CD4-positive, CD25-positive, alpha-beta regulatory T cell (primary cell): ENCODE measurements at regions not wholly inside any gene's neighbourhood (a gene's known extent, or its start where the extent isn't known, plus 50 kb on each side); places are given as distances from the start of the nearest gene placed in this dataset.

Experiments used
- ATAC-seq, 2 donors: fragments of 150-1000 bp; cut with Tn5 transposase; one replicate each; pipeline ENCODE4 v1.10.0; 2021; ENCODE audit warnings: low read depth in 2 of 2, moderate number of reproducible peaks in 2 of 2, moderate library complexity in 1 of 2
- DNase-seq, 3 donors: peaks; one replicate each; pipeline versions ENCODE4 v3.0.0 to v3.0.0-alpha.2; 2012 to 2022; ENCODE audit warnings: mixed read lengths in 1 of 3
- H3K27ac ChIP-seq: one replicate; pipeline ENCODE4 v1.7.0; 2013; ENCODE audit warnings: mild to moderate bottlenecking, low read length; ENCODE audit not compliant: insufficient read depth, poor library complexity, severe bottlenecking
- H3K27me3 ChIP-seq: one replicate; pipeline ENCODE4 v1.7.0; 2013; ENCODE audit warnings: low read length; ENCODE audit not compliant: control insufficient read depth, insufficient read depth
- H3K36me3 ChIP-seq: one replicate; pipeline ENCODE4 v1.7.0; 2013; ENCODE audit warnings: mild to moderate bottlenecking, low read length, moderate library complexity; ENCODE audit not compliant: control insufficient read depth, insufficient read depth
- H3K4me1 ChIP-seq: 2 replicates; pipeline ENCODE4 v1.7.0; 2013; ENCODE audit warnings: mild to moderate bottlenecking, low read length; ENCODE audit not compliant: insufficient read depth, control insufficient read depth, poor library complexity, severe bottlenecking
- H3K4me3 ChIP-seq: one replicate; pipeline ENCODE4 v1.7.0; 2013; ENCODE audit warnings: low read depth, mild to moderate bottlenecking, low read length, moderate library complexity
- H3K9me3 ChIP-seq, 2 experiments: 1 replicate in 1 of 2; 2 replicates in 1 of 2; pipeline ENCODE4 v1.7.0; 2013; ENCODE audit warnings: low read length in 2 of 2, mild to moderate bottlenecking in 1 of 2, moderate library complexity in 1 of 2; ENCODE audit not compliant: control insufficient read depth in 2 of 2
- H3K27ac Mint-ChIP-seq, 3 donors: one replicate each; pipeline ENCODE4 v1.8.0; 2020 to 2022; ENCODE audit warnings: mild to moderate bottlenecking in 3 of 3, mixed read lengths in 3 of 3, moderate library complexity in 2 of 3
- H3K27me3 Mint-ChIP-seq: one replicate; pipeline ENCODE4 v1.8.0; 2022; ENCODE audit warnings: mild to moderate bottlenecking, mixed read lengths
- H3K36me3 Mint-ChIP-seq: one replicate; pipeline ENCODE4 v1.8.0; 2020; ENCODE audit warnings: mixed read lengths
- H3K4me1 Mint-ChIP-seq, 4 donors: one replicate each; pipeline ENCODE4 v1.8.0; 2020 to 2022; ENCODE audit warnings: mixed read lengths in 4 of 4, mild to moderate bottlenecking in 1 of 4
- H3K4me3 Mint-ChIP-seq, 4 donors: one replicate each; pipeline ENCODE4 v1.8.0; 2020 to 2022; ENCODE audit warnings: mild to moderate bottlenecking in 4 of 4, mixed read lengths in 4 of 4, moderate library complexity in 3 of 4
- H3K9me3 Mint-ChIP-seq, 7 donors: one replicate each; pipeline ENCODE4 v1.8.0; 2020 to 2022; ENCODE audit warnings: mixed read lengths in 7 of 7, mild to moderate bottlenecking in 3 of 7, moderate library complexity in 2 of 7

- no peak overlapping the region for H3K27ac ChIP-seq
- ATAC-seq, result no peak
Measured at GRCh38 chr3:76834657-76835056, 205.2 kb upstream of the ROBO2 start.

GRCh38 chr3:76841747-76842146 lies 198.2 kb upstream of the ROBO2 start:
- Mint-ChIP-seq H3K27ac (no peak overlapping the region), H3K4me3 (no peak overlapping the region), H3K27me3 (no peaks in the 10 kb centered on the region), H3K4me1 (no peaks in the 10 kb centered on the region), H3K36me3 (no peaks in the 10 kb centered on the region), H3K9me3 (peaks cover 2 to 13% (median 7%) of the 10 kb centered on the region in 7 donors)
- no peak for DNase-seq
- H3K9me3 ChIP-seq, result no peaks in the 10 kb centered on the region
- ATAC-seq, result no peak
- no peak overlapping the region for H3K27ac ChIP-seq
- H3K4me3 ChIP-seq, result no peak overlapping the region
- H3K36me3 ChIP-seq, result no peaks in the 10 kb centered on the region
- H3K4me1 ChIP-seq, result no peaks in the 10 kb centered on the region
- no peaks in the 10 kb centered on the region for H3K27me3 ChIP-seq

More at GRCh38 chr3:76834657-76835056, 205.2 kb upstream of the ROBO2 start:
- H3K27me3 Mint-ChIP-seq, result no peaks in the 10 kb centered on the region
- no peaks in the 10 kb centered on the region for H3K27me3 ChIP-seq
- no peaks in the 10 kb centered on the region for H3K4me1 ChIP-seq
- H3K4me3 Mint-ChIP-seq, result no peak overlapping the region
- DNase-seq, result no peak
- no peaks in the 10 kb centered on the region for H3K36me3 Mint-ChIP-seq
- no peaks in the 10 kb centered on the region for H3K4me1 Mint-ChIP-seq
- no peak overlapping the region for H3K27ac Mint-ChIP-seq
- H3K4me3 ChIP-seq, result no peak overlapping the region
- no peaks in the 10 kb centered on the region for H3K9me3 ChIP-seq
- peaks cover 2 to 31% (median 10%) of the 10 kb centered on the region in 7 donors for H3K9me3 Mint-ChIP-seq
- no peaks in the 10 kb centered on the region for H3K36me3 ChIP-seq

GRCh38 chr3:76842216-76842615 lies 197.7 kb upstream of the ROBO2 start:
- peaks cover 2 to 13% (median 7%) of the 10 kb centered on the region in 7 donors for H3K9me3 Mint-ChIP-seq
- no peaks in the 10 kb centered on the region for H3K36me3 Mint-ChIP-seq
- no peaks in the 10 kb centered on the region for H3K36me3 ChIP-seq
- no peaks in the 10 kb centered on the region for H3K27me3 ChIP-seq
- H3K27ac ChIP-seq, result no peak overlapping the region
- DNase-seq (no peak), ATAC-seq (no peak)
- no peaks in the 10 kb centered on the region for H3K27me3 Mint-ChIP-seq
- no peaks in the 10 kb centered on the region for H3K4me1 ChIP-seq
- no peak overlapping the region for H3K4me3 ChIP-seq
- H3K4me1 Mint-ChIP-seq, result no peaks in the 10 kb centered on the region
- peaks cover 0 to 2% of the 10 kb centered on the region in 2 experiments for H3K9me3 ChIP-seq
- H3K4me3 Mint-ChIP-seq, result no peak overlapping the region
- no peak overlapping the region for H3K27ac Mint-ChIP-seq

GRCh38 chr3:76855451-76855850 lies 184.4 kb upstream of the ROBO2 start:
- Histone ChIP-seq H3K27me3 (no peaks in the 10 kb centered on the region), H3K4me1 (no peaks in the 10 kb centered on the region), H3K9me3 (no peaks in the 10 kb centered on the region), H3K36me3 (no peaks in the 10 kb centered on the region), H3K27ac (no peak overlapping the region), H3K4me3 (no peak overlapping the region)
- no peaks in the 10 kb centered on the region for H3K4me1 Mint-ChIP-seq
- DNase-seq (no peak), ATAC-seq (no peak)
- H3K36me3 Mint-ChIP-seq, result no peaks in the 10 kb centered on the region
- H3K27ac Mint-ChIP-seq, result no peak overlapping the region
- no peaks in the 10 kb centered on the region for H3K27me3 Mint-ChIP-seq
- H3K4me3 Mint-ChIP-seq, result no peak overlapping the region
- peaks cover 0 to 42% (median 5%) of the 10 kb centered on the region in 7 donors for H3K9me3 Mint-ChIP-seq

- Mint-ChIP-seq H3K27me3 (no peaks in the 10 kb centered on the region), H3K36me3 (no peaks in the 10 kb centered on the region), H3K27ac (no peak overlapping the region), H3K9me3 (peaks cover 2 to 34% (median 7%) of the 10 kb centered on the region in 7 donors), H3K4me3 (no peak overlapping the region), H3K4me1 (no peaks in the 10 kb centered on the region)
- DNase-seq (no peak), ATAC-seq (no peak)
- Histone ChIP-seq H3K4me1 (no peaks in the 10 kb centered on the region), H3K27me3 (no peaks in the 10 kb centered on the region), H3K9me3 (peaks cover 0 to 2% of the 10 kb centered on the region in 2 experiments), H3K36me3 (no peaks in the 10 kb centered on the region), H3K27ac (no peak overlapping the region), H3K4me3 (no peak overlapping the region)
Measured at GRCh38 chr3:76859596-76859995, 180.3 kb upstream of the ROBO2 start.

GRCh38 chr3:76864355-76864754 lies 175.5 kb upstream of the ROBO2 start:
- no peaks in the 10 kb centered on the region for H3K36me3 ChIP-seq
- Mint-ChIP-seq H3K9me3 (peaks cover 0 to 19% (median 7%) of the 10 kb centered on the region in 7 donors), H3K4me1 (no peaks in the 10 kb centered on the region), H3K36me3 (no peaks in the 10 kb centered on the region), H3K27me3 (no peaks in the 10 kb centered on the region), H3K27ac (no peak overlapping the region), H3K4me3 (no peak overlapping the region)
- DNase-seq (no peak), ATAC-seq (no peak)
- no peaks in the 10 kb centered on the region for H3K27me3 ChIP-seq
- peaks cover 0 to 6% of the 10 kb centered on the region in 2 experiments for H3K9me3 ChIP-seq
- H3K27ac ChIP-seq, result no peak overlapping the region
- no peak overlapping the region for H3K4me3 ChIP-seq
- H3K4me1 ChIP-seq, result no peaks in the 10 kb centered on the region

GRCh38 chr3:76866729-76867408 lies 173.0 kb upstream of the ROBO2 start:
- Mint-ChIP-seq H3K36me3 (no peaks in the 10 kb centered on the region), H3K9me3 (peaks cover 0 to 12% (median 4%) of the 10 kb centered on the region in 7 donors), H3K27me3 (no peaks in the 10 kb centered on the region), H3K4me3 (no peak overlapping the region), H3K27ac (no peak overlapping the region), H3K4me1 (no peaks in the 10 kb centered on the region)
- Histone ChIP-seq H3K27me3 (no peaks in the 10 kb centered on the region), H3K9me3 (peaks cover 5% of the 10 kb centered on the region in 2 experiments), H3K4me3 (no peak overlapping the region), H3K4me1 (no peaks in the 10 kb centered on the region), H3K36me3 (no peaks in the 10 kb centered on the region), H3K27ac (no peak overlapping the region)
- ATAC-seq (no peak), DNase-seq (no peak)

- Mint-ChIP-seq H3K4me3 (no peak overlapping the region), H3K9me3 (peaks cover 0 to 15% (median 4%) of the 10 kb centered on the region in 7 donors), H3K27ac (no peak overlapping the region), H3K4me1 (no peaks in the 10 kb centered on the region), H3K27me3 (no peaks in the 10 kb centered on the region), H3K36me3 (no peaks in the 10 kb centered on the region)
- ATAC-seq (no peak), DNase-seq (no peak)
- Histone ChIP-seq H3K36me3 (no peaks in the 10 kb centered on the region), H3K27me3 (no peaks in the 10 kb centered on the region), H3K27ac (no peak overlapping the region), H3K4me1 (no peaks in the 10 kb centered on the region), H3K4me3 (no peak overlapping the region), H3K9me3 (peaks cover 5% of the 10 kb centered on the region in 2 experiments)
Measured at GRCh38 chr3:76869726-76870384, 170.0 kb upstream of the ROBO2 start.
